ENCODE measurements at regions not wholly inside any gene's neighbourhood (a gene's known extent, or its start where the extent isn't known, plus 50 kb on each side); places are given as distances from the start of the nearest gene placed in this dataset.
"Not testable (repeated sequence)": the region's sequence is repeated elsewhere in the genome, so short reads cannot be mapped to it uniquely, and the experiment has no call there.

DNA sequence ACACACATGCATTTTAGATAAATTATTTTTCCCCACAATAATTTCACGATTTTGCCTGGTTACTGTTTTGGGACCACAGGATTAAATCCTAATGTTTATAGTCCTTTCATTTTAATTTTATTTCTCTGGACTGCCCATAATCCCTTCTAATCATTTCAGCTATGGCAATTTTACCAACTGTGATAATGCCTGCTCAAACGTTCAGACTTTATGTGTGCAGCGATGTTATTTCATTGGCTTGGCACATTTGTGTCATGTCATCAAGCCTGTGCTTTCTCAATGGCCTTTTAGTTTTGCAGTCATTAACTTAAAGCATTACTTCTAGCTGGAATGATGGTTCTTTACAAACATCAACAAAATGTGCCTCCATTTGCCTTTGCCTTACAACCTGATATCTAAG, 140.6 kb upstream of the HSF2 start:
- Histone ChIP-seq H3K79me2 (no peaks in the 10 kb centered on the region), H3K9me3 (ENCODE audit: control insufficient read depth, low read length) (peaks cover under 1% of the 10 kb centered on the region), H3K27ac (no peak overlapping the region), H3K36me3 (ENCODE audit: control insufficient read depth, insufficient read depth, low read length) (no peaks in the 10 kb centered on the region), H2AFZ (no peak overlapping the region), H3K4me2 (ENCODE audit: low read length) (no peak overlapping the region), H3K9ac (no peak overlapping the region), H3K4me3 (ENCODE audit: low read depth, low read length) (no peak overlapping the region), H3K27me3 (ENCODE audit: control insufficient read depth, insufficient read depth, low read length) (no peaks in the 10 kb centered on the region), H3K4me1 (no peaks in the 10 kb centered on the region)
- TF ChIP-seq, protein P1, sequence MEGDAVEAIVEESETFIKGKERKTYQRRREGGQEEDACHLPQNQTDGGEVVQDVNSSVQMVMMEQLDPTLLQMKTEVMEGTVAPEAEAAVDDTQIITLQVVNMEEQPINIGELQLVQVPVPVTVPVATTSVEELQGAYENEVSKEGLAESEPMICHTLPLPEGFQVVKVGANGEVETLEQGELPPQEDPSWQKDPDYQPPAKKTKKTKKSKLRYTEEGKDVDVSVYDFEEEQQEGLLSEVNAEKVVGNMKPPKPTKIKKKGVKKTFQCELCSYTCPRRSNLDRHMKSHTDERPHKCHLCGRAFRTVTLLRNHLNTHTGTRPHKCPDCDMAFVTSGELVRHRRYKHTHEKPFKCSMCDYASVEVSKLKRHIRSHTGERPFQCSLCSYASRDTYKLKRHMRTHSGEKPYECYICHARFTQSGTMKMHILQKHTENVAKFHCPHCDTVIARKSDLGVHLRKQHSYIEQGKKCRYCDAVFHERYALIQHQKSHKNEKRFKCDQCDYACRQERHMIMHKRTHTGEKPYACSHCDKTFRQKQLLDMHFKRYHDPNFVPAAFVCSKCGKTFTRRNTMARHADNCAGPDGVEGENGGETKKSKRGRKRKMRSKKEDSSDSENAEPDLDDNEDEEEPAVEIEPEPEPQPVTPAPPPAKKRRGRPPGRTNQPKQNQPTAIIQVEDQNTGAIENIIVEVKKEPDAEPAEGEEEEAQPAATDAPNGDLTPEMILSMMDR (IDR thresholded peaks at IDR 0.05) = no peak

DNA sequence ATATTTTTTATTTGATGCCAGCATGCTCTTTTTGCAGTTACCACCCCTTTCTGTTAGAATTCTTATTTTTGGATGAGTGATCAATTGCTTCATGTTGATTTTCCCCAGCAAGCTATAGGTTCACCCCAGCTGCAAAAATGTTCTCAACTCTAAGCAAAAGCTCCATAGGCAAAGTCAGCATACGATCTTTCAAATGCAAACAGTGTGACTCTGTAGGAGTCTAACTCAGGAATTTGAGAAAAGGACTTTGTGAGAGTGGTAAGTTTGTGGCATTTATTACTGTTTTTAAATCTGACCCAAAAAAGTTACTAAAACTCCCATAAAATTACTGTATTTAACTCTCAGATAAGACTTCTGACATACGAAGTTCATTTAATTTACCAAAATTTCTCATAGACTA, 134.9 kb upstream of the HSF2 start:
- Histone ChIP-seq H2AFZ (no peak overlapping the region), H3K27ac (no peak overlapping the region), H3K36me3 (ENCODE audit: control insufficient read depth, insufficient read depth, low read length) (no peaks in the 10 kb centered on the region), H3K27me3 (ENCODE audit: control insufficient read depth, insufficient read depth, low read length) (no peaks in the 10 kb centered on the region), H3K9ac (no peak overlapping the region), H3K79me2 (no peaks in the 10 kb centered on the region), H3K9me3 (ENCODE audit: control insufficient read depth, low read length) (no peaks in the 10 kb centered on the region), H3K4me2 (ENCODE audit: low read length) (no peak overlapping the region), H3K4me3 (ENCODE audit: low read depth, low read length) (no peak overlapping the region), H3K4me1 (no peaks in the 10 kb centered on the region)
- TF ChIP-seq, protein P1 (IDR thresholded peaks at IDR 0.05) = no peak

DNA sequence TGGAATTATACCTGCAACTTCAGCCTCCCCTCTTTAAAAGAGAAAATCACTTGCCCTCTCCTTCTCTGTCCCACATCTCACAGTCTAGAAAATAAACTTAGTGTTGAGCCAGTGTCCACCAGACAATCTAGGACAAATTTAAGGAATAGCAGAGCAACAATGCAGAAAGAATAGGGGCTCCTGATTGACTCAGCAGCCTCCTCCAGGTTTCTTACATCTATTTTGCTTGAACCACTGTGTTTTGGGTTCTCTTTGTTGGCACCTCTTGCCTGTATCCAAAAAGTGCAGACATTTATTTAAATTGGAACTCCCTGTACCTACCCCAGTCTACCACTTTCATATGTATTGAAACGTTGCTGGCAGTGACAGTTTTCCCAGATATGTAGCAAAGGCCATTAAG, 133.7 kb upstream of the HSF2 start:
- Histone ChIP-seq H3K4me1 (no peaks in the 10 kb centered on the region), H2AFZ (no peak overlapping the region), H3K36me3 (ENCODE audit: control insufficient read depth, insufficient read depth, low read length) (no peaks in the 10 kb centered on the region), H3K27ac (no peak overlapping the region), H3K27me3 (ENCODE audit: control insufficient read depth, insufficient read depth, low read length) (no peaks in the 10 kb centered on the region), H3K4me3 (ENCODE audit: low read depth, low read length) (no peak overlapping the region), H3K9ac (no peak overlapping the region), H3K4me2 (ENCODE audit: low read length) (no peak overlapping the region), H3K79me2 (no peaks in the 10 kb centered on the region), H3K9me3 (ENCODE audit: control insufficient read depth, low read length) (no peaks in the 10 kb centered on the region)
- TF ChIP-seq, protein P1 (IDR thresholded peaks at IDR 0.05) = no peak

DNA sequence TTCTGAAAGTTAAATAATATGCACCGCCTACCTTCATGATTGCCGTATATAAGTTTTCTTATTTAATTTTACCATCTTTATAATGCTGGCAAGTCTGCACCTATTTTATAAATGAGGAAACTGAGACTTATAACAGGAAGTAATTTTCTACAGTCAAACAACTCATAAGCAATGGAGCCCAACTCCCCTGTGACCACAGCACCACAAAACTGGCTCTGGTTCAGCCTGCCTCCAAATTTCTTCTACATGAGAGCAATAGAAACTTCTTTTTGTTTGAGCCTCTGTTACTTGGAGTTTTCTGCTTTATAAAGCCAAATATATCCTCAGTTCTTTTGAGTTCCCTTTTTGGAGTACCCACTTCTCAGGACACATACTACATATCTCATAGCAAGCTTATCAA, 131.1 kb upstream of the HSF2 start:
- Histone ChIP-seq H3K9me3 (ENCODE audit: control insufficient read depth, low read length) (no peaks in the 10 kb centered on the region), H3K27ac (no peak overlapping the region), H3K4me3 (ENCODE audit: low read depth, low read length) (no peak overlapping the region), H3K79me2 (no peaks in the 10 kb centered on the region), H3K4me2 (ENCODE audit: low read length) (no peak overlapping the region), H3K9ac (no peak overlapping the region), H2AFZ (no peak overlapping the region), H3K4me1 (no peaks in the 10 kb centered on the region), H3K36me3 (ENCODE audit: control insufficient read depth, insufficient read depth, low read length) (no peaks in the 10 kb centered on the region), H3K27me3 (ENCODE audit: control insufficient read depth, insufficient read depth, low read length) (no peaks in the 10 kb centered on the region)
- TF ChIP-seq, protein P1 (IDR thresholded peaks at IDR 0.05) = no peak

DNA sequence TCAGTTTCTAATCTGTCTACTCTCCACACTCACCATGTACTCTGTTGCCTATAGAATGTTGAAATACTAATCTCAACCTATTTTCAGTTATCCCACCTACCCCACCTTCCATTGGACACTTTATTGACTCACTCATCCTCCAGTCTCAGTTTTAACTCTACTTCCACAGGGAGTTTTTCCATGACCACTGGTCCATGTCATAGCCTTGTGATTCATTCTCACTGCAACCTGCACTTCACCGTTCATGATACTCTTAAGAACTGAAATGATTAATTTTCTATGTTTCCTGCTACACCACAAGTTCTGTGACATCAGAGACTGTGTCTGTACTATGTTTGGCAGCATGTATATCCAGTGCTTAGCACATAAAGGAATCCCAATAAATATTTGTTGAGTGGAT, 122.8 kb upstream of the HSF2 start:
- no peak overlapping the region for H3K4me2 ChIP-seq (ENCODE audit: low read length)
- H3K9ac ChIP-seq = no peak overlapping the region
- no peak overlapping the region for H2AFZ ChIP-seq
- no peaks in the 10 kb centered on the region for H3K79me2 ChIP-seq
- H3K9me3 ChIP-seq (ENCODE audit: control insufficient read depth, low read length) = no peaks in the 10 kb centered on the region
- H3K4me1 ChIP-seq = no peaks in the 10 kb centered on the region
- H3K27ac ChIP-seq = no peak overlapping the region
- no peaks in the 10 kb centered on the region for H3K36me3 ChIP-seq (ENCODE audit: control insufficient read depth, insufficient read depth, low read length)
- H3K27me3 ChIP-seq (ENCODE audit: control insufficient read depth, insufficient read depth, low read length) = no peaks in the 10 kb centered on the region
- TF ChIP-seq, protein P1 (IDR thresholded peaks at IDR 0.05) = no peak
- no peak overlapping the region for H3K4me3 ChIP-seq (ENCODE audit: low read depth, low read length)

DNA sequence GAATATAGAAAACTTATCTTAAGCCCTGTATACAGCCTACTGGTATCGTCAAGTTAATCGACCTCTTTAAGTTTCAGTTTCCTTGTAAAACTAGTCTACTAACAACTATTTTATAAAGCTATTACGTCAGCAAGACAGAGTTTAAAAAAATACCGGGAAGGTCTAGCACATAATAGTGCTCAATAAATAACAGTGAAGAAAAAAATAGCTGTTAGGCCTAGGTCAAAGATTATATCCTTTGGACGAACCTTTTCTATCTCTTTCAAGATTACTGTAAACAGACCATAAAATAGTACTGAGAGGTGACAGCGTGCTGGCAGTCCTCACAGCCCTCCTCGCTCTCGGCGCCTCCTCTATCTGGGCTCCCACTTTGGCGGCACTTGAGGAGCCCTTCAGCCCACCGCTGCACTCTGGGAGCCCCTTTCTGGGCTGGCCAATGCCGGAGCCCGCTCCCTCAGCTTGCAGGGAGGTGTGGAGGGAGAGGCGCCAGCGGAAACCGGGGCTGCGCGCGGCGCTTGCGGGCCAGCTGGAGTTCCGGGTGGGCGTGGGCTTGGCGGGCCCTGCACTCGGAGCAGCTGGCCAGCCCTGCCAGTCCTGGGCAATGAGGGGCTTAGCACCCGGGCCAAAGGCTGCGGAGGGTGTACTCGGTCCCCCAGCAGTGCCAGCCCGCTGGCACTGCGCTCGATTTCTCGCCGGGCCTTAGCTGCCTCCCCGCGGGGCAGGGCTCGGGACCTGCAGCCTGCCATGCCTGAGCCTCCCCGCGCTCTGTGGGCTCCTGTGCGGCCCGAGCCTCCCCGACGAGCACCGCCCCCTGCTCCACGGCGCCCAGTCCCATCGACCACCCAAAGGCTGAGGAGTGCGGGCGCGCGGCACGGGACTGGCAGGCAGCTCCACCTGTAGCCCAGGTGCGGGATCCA, 119.1 kb upstream of the HSF2 start:
- H2AFZ ChIP-seq; H3K4me3 ChIP-seq (ENCODE audit: low read depth, low read length); H3K9ac ChIP-seq; H3K4me2 ChIP-seq (ENCODE audit: low read length); H3K9me3 ChIP-seq (ENCODE audit: control insufficient read depth, low read length); H3K79me2 ChIP-seq; H3K27me3 ChIP-seq (ENCODE audit: control insufficient read depth, insufficient read depth, low read length); H3K36me3 ChIP-seq (ENCODE audit: control insufficient read depth, insufficient read depth, low read length); H3K27ac ChIP-seq; H3K4me1 ChIP-seq: not testable (repeated sequence)

Data from parathyroid adenoma (tissue), 2 donors.